ENCODE measurements at regions not wholly inside any gene's neighbourhood (a gene's known extent, or its start where the extent isn't known, plus 50 kb on each side); places are given as distances from the start of the nearest gene placed in this dataset.

- no peak for DNase-seq (ENCODE audit: low spot score)
These were observed 95.7 kb upstream of the VPREB1 start for GRCh38 chr22:22148905-22149304.

GRCh38 chr22:22144858-22145257 lies 99.7 kb upstream of the VPREB1 start:
- DNase-seq (ENCODE audit: low spot score): no peak

- DNase-seq (ENCODE audit: low spot score): no peak
These were observed 101.1 kb upstream of the VPREB1 start for GRCh38 chr22:22143448-22143847.

- DNase-seq (ENCODE audit: low spot score): no peak
These were observed 101.9 kb upstream of the VPREB1 start for GRCh38 chr22:22142661-22143060.

- no peak for DNase-seq (ENCODE audit: low spot score)
These were observed 102.6 kb upstream of the VPREB1 start for GRCh38 chr22:22141771-22142591.

- DNase-seq (ENCODE audit: low spot score): no peak
These were observed 103.6 kb upstream of the VPREB1 start for GRCh38 chr22:22141031-22141430.

GRCh38 chr22:22139364-22139763 lies 105.2 kb upstream of the VPREB1 start:
- DNase-seq (ENCODE audit: low spot score): no peak

GRCh38 chr22:22138915-22139314 lies 105.7 kb upstream of the VPREB1 start:
- no peak for DNase-seq (ENCODE audit: low spot score)

- DNase-seq (ENCODE audit: low spot score): no peak
These were observed 106.7 kb upstream of the VPREB1 start for GRCh38 chr22:22137891-22138290.

- DNase-seq (ENCODE audit: low spot score): no peak
These were observed 110.7 kb upstream of the VPREB1 start for GRCh38 chr22:22133910-22134309.

- no peak for DNase-seq (ENCODE audit: low spot score)
These were observed 113.5 kb upstream of the VPREB1 start for GRCh38 chr22:22130953-22131608.

GRCh38 chr22:22129387-22129786 lies 115.2 kb upstream of the VPREB1 start:
- no peak for DNase-seq (ENCODE audit: low spot score)

GRCh38 chr22:22128440-22128839 lies 116.1 kb upstream of the VPREB1 start:
- DNase-seq (ENCODE audit: low spot score): no peak

- no peak for DNase-seq (ENCODE audit: low spot score)
These were observed 117.5 kb upstream of the VPREB1 start for GRCh38 chr22:22127100-22127499.

GRCh38 chr22:22125579-22126468 lies 118.8 kb upstream of the VPREB1 start:
- no peak for DNase-seq (ENCODE audit: low spot score)

GRCh38 chr22:22125028-22125578 lies 119.5 kb upstream of the VPREB1 start:
- no peak for DNase-seq (ENCODE audit: low spot score)

- no peak for DNase-seq (ENCODE audit: low spot score)
These were observed 120.2 kb upstream of the VPREB1 start for GRCh38 chr22:22124374-22124773.

GRCh38 chr22:22123960-22124278 lies 120.7 kb upstream of the VPREB1 start:
- DNase-seq (ENCODE audit: low spot score): no peak

- DNase-seq (ENCODE audit: low spot score): no peak
These were observed 121.2 kb upstream of the VPREB1 start for GRCh38 chr22:22123118-22123959.

- DNase-seq (ENCODE audit: low spot score): no peak
These were observed 122.1 kb upstream of the VPREB1 start for GRCh38 chr22:22122348-22123117.

- no peak for DNase-seq (ENCODE audit: low spot score)
These were observed 123.1 kb upstream of the VPREB1 start for GRCh38 chr22:22121445-22121844.
